Peyer's patch (tissue), 4 donors: ENCODE measurements at regions not wholly inside any gene's neighbourhood (a gene's known extent, or its start where the extent isn't known, plus 50 kb on each side); places are given as distances from the start of the nearest gene placed in this dataset.

Experiments
- DNase-seq, 3 donors: peaks; one replicate each; pipeline ENCODE4 v3.0.0-alpha.2; 2017 to 2019
- H3K27ac ChIP-seq, 4 donors: fragments of 200-600 bp; sonication (generic); one replicate each; pipeline ENCODE4 v1.5.1; 2016 to 2019
- H3K27me3 ChIP-seq, 2 donors: fragments of 200-600 bp; sonication (generic); one replicate each; pipeline ENCODE4 v1.5.1; 2019
- H3K36me3 ChIP-seq, 3 donors: fragments of 200-600 bp; sonication (generic); one replicate each; pipeline ENCODE4 v1.5.1; 2016 to 2019
- H3K4me1 ChIP-seq, 4 donors: fragments of 200-600 bp; sonication (generic); one replicate each; pipeline ENCODE4 v1.5.1; 2016 to 2019
- H3K4me3 ChIP-seq, 4 donors: fragments of 200-600 bp; sonication (generic); 1 replicate in 3 of 4; 2 replicates in 1 of 4; pipeline ENCODE4 v1.5.1; 2016 to 2019; ENCODE audit warnings: mild to moderate bottlenecking in 1 of 4
- H3K9me3 ChIP-seq, 4 donors: fragments of 200-600 bp; sonication (generic); one replicate each; pipeline ENCODE4 v1.5.1; 2016 to 2019; ENCODE audit warnings: mild to moderate bottlenecking in 1 of 4
- POLR2A ChIP-seq, 2 donors: fragments of 450-650 bp; IDR thresholded peaks; one replicate each; pipeline ENCODE4 v1.5.1; 2017; ENCODE audit warnings: antibody characterized with exemption in 2 of 2, mild to moderate bottlenecking in 2 of 2, moderate library complexity in 2 of 2
- TF ChIP-seq, protein P1 (sequence below), 6 experiments: fragments of 450-650 bp in 4 of 6; fragments of 200-600 bp in 2 of 6; sonication (generic) in 1 of 6; IDR thresholded peaks; one replicate each; pipeline ENCODE4 v1.5.1; 2017 to 2019; ENCODE audit warnings: antibody characterized with exemption in 6 of 6, mild to moderate bottlenecking in 3 of 6, moderate library complexity in 1 of 6

DNA sequence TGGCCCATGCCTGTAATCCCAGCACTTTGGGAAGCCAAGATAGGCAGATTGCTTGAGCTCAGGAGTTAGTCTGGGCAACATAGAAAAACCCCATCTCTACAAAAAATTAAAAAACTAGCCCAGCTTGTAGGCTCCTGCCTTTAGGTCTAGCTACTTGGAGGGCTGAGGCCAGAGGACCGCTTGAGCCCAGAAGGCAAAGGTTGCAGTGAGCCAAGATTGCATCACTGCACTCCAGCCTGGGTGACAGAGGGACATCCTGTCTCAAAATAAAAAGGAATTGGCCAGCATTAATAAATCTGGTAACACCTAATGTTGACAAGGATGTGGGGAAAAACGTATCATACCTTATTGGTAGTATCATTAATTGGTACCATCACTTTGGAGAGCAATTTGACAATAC is 396.2 kb downstream of the PLPP3 start:
- no peak overlapping the region for H3K4me3 ChIP-seq
- no peaks in the 10 kb centered on the region for H3K9me3 ChIP-seq
- no peaks in the 10 kb centered on the region for H3K4me1 ChIP-seq
- H3K27ac ChIP-seq = no peak overlapping the region
- no peaks in the 10 kb centered on the region for H3K27me3 ChIP-seq
- H3K36me3 ChIP-seq = no peaks in the 10 kb centered on the region
- DNase-seq = no peak
- no peak for TF ChIP-seq POLR2A (IDR thresholded peaks at IDR 0.05)
- TF ChIP-seq, protein P1, sequence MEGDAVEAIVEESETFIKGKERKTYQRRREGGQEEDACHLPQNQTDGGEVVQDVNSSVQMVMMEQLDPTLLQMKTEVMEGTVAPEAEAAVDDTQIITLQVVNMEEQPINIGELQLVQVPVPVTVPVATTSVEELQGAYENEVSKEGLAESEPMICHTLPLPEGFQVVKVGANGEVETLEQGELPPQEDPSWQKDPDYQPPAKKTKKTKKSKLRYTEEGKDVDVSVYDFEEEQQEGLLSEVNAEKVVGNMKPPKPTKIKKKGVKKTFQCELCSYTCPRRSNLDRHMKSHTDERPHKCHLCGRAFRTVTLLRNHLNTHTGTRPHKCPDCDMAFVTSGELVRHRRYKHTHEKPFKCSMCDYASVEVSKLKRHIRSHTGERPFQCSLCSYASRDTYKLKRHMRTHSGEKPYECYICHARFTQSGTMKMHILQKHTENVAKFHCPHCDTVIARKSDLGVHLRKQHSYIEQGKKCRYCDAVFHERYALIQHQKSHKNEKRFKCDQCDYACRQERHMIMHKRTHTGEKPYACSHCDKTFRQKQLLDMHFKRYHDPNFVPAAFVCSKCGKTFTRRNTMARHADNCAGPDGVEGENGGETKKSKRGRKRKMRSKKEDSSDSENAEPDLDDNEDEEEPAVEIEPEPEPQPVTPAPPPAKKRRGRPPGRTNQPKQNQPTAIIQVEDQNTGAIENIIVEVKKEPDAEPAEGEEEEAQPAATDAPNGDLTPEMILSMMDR (IDR thresholded peaks at IDR 0.05) = no peak

DNA sequence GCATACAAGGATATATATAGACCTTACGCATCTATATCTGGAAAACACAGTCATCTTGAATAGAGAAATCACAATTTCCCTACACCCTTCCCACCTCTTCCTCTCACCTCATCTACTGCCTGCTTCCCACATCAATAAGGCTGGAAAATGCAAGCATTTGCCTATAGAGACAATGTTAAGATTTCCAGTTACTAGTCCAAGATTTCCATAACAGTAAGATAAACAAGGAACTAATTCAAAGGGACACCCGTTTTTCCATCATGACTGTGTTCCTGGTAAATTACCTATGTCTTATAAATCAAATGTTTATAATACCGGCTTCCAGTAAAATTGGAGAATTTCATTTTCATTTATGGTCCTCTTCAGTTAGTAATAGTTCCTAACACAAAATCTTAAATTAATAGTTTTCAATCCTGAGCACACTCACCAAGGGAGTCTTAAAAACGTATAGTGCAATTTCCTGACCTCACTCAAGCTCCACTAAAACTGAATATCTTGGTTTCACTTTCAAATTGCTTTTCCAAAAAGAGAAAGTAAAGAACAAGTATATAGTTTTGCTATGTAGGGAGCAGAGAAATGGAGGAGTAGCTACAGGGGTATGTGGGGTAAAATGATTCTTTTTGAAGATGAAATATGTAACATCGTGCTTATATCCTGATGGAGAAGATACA is 398.7 kb downstream of the PLPP3 start:
- Histone ChIP-seq H3K4me1 (no peaks in the 10 kb centered on the region), H3K36me3 (no peaks in the 10 kb centered on the region), H3K9me3 (no peaks in the 10 kb centered on the region), H3K27me3 (no peaks in the 10 kb centered on the region), H3K4me3 (no peak overlapping the region), H3K27ac (no peak overlapping the region)
- DNase-seq = no peak
- no peak for TF ChIP-seq POLR2A (IDR thresholded peaks at IDR 0.05)
- TF ChIP-seq, protein P1 (IDR thresholded peaks at IDR 0.05) = no peak

- TF ChIP-seq, protein P1 (IDR thresholded peaks at IDR 0.05) = no peak
- no peak for TF ChIP-seq POLR2A (IDR thresholded peaks at IDR 0.05)
- Histone ChIP-seq H3K36me3 (no peaks in the 10 kb centered on the region), H3K9me3 (no peaks in the 10 kb centered on the region), H3K4me1 (no peaks in the 10 kb centered on the region), H3K27ac (no peak overlapping the region), H3K4me3 (no peak overlapping the region), H3K27me3 (no peaks in the 10 kb centered on the region)
- DNase-seq = no peak
These were observed 399.8 kb downstream of the PLPP3 start for GRCh38 chr1:56179543-56179942.

- TF ChIP-seq POLR2A (IDR thresholded peaks at IDR 0.05) = no peak
- TF ChIP-seq, protein P1 (IDR thresholded peaks at IDR 0.05) = no peak
- H3K4me1 ChIP-seq = no peaks in the 10 kb centered on the region
These were observed 404.2 kb downstream of the PLPP3 start for GRCh38 chr1:56175211-56175610.

GRCh38 chr1:56174176-56174885 is 405.0 kb downstream of the PLPP3 start:
- Histone ChIP-seq H3K36me3 (no peaks in the 10 kb centered on the region), H3K4me1 (no peaks in the 10 kb centered on the region), H3K4me3 (no peak overlapping the region), H3K9me3 (no peaks in the 10 kb centered on the region), H3K27me3 (no peaks in the 10 kb centered on the region), H3K27ac (no peak overlapping the region)
- no peak for DNase-seq
- TF ChIP-seq POLR2A (IDR thresholded peaks at IDR 0.05) = no peak
- TF ChIP-seq, protein P1 (IDR thresholded peaks at IDR 0.05) = no peak

More at GRCh38 chr1:56175211-56175610, 404.2 kb downstream of the PLPP3 start:
- no peaks in the 10 kb centered on the region for H3K9me3 ChIP-seq
- DNase-seq = no peak
- H3K27ac ChIP-seq = no peak overlapping the region
- no peak overlapping the region for H3K4me3 ChIP-seq
- no peaks in the 10 kb centered on the region for H3K27me3 ChIP-seq
- no peaks in the 10 kb centered on the region for H3K36me3 ChIP-seq
